Amniotic epithelial cell (primary cell): ENCODE measurements at regions not wholly inside any gene's neighbourhood (a gene's known extent, or its start where the extent isn't known, plus 50 kb on each side); places are given as distances from the start of the nearest gene placed in this dataset.
"Not testable (repeated sequence)": the region's sequence is repeated elsewhere in the genome, so short reads cannot be mapped to it uniquely, and the experiment has no call there.

Experiments
- DNase-seq: peaks from one replicate; pipeline ENCODE4 v3.0.0-alpha.2; 2010; ENCODE audit warnings: low read depth

DNA sequence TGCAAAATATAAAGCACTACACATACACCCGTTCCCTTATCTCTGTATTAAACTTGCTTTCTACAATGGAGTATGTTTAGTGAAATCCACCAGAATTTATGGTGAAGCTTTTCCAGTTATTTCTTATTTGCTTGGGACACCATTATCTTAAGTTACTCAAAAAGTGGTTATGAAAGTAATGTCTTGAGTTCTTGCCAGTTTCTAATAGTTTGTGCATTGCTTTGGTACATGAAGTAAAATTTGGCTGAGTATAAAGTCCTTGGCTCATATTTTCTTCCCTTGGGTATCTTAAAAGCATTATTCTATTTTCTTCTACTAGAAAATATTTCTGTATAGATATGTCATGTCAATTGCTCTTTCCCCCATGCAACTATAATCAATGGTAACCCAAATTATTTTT is 85.2 kb downstream of the POLR1F start:
- DNase-seq, result peak; percentile 60

DNA sequence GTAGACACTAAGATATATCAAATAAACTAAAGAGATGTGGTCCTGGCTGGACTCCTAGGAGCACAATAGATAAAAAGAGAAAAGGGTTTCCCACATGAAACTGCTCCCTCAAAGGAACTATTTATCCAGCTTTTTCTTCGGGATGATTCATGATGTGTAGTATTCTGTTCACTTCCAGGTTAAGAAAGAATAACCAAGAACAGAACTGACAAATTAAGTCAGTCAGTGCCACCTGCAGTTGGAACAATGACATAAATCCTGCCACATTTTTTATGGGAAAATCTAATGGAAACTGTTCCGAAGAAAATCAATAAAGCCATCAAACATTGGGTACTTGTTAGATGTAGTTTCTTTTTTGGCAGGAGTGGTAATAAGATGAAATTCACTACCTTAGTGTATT is 87.1 kb downstream of the POLR1F start:
- peak; percentile 39 for DNase-seq

DNA sequence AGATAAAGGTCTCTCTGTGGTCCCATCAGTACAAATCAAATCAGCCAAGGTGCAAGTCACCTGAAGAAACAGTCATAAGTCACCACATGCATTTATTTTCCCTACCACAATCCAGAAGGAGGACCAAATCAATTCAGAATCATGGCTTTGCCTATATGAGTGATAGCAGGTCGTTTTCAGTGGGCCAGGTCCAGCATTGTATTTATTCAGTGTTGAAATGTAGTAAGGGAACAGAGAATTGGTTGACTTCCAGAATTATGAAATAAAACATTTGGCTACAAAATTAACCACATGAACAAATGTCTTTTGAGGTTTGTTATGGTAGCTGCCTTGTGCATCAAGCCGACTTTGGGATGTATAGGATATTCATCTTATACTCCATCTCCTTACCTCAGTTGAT is 88.4 kb downstream of the POLR1F start:
- DNase-seq, result peak; percentile 26

DNA sequence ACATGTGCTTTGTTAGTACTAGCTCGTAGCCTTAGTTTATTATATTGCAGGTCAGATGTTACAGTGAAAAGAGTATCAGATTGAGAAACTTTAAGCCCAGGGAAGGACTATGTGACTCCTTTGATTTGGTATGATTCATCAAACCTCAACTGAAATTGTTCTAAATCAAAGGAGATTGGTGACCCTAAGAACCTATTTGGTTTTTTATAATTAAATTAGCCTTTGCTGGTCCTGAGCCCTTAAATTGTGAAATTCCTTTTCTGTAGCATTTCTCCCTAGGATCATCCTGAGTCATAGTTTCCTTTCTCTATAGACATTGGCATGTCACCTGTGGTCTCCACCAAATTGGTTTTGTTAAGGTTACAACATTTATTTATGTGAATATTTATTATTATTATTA is 89.7 kb downstream of the POLR1F start:
- DNase-seq, result peak; percentile 37

DNA sequence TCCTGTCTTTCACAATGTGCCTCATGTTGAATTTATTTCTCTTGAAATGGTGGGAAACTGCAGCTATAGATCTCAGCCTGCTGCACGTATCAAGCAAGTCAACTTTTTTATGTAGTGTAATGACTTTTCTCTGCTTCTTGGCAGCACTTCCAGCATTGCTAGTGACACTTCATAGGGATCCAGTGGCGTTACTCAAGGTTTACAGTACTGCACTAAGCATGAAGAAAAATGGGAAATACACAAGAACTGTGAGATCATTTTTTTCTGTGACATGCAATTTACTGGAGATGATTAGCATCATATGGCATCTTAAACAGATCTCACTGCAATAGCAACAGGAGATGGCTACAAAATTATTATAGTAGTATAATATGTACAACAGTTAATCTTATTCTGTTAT is 90.9 kb downstream of the POLR1F start:
- peak; percentile 13 for DNase-seq

DNA sequence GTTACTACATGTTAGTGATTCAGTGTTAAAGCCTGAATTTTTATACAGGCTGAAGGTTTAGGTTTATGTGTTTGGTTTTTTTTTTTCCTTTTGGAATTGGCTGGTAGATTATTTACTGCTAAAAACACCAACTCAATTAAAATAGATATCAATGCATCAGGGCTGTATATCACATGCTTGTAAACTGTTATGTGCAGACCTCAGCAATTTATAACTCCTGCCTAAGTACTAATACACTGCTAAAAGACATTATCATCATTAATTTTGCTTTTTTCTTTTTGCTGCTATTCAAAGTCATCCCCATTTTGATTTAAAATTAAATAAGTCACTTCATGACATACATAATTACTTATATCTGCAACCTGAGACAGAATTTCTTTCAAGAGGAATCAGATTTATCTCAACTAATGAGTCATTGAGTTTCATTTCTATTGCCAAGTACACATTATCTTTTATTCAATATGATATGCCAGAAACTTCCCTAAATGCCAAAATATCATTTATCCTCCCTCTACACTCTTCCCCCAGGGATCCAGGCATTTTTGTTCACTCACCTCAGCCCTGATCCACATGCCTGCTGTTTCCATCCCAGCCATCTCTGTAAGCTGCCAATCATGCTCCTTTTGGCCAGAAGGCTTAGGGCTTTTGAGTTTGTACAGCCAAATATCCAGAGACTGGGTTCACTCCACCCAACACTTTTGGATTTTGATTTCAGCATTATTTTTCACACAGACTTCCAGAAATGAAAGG is 98.5 kb downstream of the POLR1F start:
- DNase-seq, result peak; percentile 34

DNA sequence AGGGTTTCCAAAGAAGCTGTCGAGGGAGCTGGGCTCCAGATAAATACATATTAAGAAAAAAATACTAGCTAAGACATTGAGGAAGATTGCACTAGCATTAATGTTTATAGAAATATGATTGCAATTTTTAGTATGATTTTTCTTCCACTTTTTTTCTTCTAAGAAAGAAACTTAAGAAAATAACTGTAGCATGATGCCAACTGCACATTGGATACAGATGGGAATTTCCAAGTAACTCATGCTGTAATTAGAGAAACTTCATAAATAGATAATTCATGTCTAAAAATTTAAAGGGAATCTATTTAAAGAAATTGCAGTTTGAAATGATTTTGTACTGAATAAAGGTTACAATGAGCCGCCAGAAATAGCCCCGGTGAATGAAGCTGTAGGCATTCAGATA is 119.4 kb downstream of the POLR1F start:
- no peak for DNase-seq

DNA sequence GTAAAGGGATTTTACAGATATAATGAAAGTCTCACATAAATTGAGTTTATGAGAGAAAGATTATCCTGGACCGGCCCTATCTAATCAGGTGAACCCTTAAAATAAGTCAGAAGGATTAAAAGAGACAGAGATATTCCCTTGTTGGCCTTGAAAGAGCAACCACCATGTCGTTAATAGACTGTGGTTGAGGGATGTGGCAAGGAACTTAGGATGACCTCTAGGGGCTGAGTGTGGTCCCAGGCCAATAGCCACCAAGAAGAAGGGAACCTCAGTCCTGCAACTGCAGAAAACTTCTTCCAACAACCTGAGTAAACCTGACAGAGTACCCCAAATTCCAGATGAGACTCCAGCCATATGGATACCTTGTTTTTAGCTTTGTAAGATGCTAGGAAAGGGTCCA is 121.5 kb downstream of the POLR1F start:
- DNase-seq, result peak; percentile 52

DNA sequence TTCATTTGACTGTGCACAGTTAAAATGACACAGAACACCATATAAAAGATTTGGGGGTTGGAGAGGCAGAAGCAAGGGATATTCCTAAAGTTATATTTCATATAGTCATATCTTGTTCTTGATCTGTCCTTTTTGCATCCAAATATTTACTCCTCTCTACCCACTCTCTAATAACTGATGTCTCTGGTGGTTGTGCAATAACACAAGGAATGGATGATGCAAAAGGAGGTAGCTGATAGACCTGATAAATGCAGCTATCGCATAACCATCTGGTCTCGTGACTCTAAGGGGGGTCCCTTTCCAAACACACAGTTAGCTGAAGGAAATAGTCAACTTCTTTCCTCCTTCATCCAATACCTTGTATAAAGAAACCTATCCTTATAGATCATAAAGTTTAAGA is 123.1 kb downstream of the POLR1F start:
- DNase-seq, result peak; percentile 63

DNA sequence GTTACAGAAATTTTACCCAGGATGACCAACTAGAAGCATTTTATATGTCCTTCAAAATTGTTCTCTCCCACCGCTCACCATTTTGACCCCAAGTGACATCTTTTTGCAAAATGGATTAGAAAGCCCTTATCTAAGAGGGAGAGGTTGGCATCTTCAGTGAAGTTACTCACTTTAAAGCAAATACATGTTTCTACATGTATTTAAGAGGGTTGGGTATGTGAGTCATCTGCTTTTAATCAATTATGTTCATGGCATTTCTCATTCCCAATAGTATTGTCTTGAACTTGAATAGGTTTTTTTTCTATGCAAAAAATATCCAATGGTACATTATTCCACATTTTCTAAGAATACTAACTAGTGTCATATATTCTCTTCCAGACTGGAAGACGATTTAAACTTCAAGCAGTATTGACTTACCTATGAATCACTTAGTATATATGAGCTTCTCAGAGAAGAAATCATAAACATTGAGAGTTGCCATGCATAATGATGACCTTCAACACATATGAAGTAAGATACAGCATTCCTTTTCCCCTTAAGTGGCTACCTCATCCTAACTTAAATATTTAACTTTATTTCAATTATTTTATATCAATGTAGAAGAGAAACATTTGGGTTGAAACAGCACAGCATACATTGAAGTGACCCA is 132.8 kb downstream of the POLR1F start:
- DNase-seq, result no peak

DNA sequence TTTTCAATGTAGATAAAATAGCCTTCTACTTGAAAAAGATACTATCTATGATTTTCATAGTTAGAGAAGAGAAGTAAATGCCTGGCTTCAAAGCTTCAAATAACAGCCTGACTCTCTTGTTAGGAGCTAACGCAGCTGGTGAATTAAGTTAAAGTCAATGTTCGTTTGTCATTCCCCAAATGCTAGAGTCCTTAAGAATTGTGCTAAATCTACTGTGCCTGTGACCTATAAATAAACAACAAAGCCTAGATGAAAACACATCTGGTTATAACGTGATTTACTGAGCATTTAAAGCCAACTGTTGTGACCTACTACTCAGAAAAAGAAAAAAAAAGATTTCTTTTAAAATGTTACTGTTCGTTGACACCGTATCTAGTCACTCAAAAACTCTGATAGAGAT is 134.7 kb downstream of the POLR1F start:
- no peak for DNase-seq

DNA sequence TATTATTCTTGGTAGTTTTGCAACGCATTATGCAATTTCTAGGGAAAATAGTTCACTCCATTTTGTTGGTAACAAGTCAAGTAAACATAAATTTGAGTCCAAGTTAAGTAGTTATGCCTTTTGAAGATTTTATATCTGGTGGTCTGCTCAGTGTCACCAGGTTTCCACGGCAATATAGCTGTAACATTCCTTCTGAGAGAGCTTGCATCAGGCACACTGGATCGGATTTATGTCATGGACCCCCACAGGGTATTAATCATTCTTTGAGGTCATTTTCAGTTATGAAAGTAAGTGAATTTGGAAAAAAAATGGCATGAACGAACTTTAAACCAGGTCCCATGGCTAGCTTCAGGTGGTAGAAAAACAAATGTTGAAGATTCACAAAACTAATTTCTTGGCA is 136.3 kb downstream of the POLR1F start:
- DNase-seq, result peak; percentile 90

DNA sequence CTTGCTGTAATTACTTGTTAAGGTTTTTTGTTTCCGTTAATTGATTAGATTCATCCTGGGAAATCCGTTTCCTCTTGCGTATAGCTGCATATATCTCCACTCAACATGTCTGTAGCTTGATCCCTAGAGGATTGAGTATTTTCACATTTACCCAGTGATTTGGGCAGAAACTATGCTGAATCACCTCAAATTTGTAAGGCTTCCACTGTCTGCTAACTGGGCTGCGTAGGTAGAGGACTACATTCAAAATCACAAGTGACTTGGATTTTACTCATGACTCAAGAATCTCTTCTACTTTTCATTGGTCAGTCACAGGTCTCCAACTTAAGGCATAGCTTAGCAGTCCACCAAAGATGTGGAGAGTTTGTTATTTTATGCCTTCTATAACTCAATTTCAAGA is 141.8 kb downstream of the POLR1F start:
- no peak for DNase-seq

DNA sequence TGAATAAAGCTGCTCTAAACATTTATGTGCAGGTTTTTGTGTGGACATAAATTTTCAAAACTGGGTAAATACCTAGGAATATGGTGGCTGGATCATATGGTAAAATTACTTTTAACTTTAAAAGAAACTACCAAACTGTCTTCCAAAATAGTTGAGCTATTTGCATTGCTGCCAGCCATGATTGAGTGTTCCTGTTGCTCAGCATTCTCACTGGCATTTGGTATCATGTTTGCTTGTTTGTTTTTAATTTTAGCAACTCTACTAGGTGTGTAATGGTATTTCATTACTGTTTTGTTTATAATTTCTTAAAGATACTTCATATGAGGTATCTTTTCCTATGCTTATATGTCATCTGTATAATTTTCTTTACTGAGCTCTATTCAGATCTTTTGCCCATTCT is 143.2 kb downstream of the POLR1F start:
- no peak for DNase-seq

DNA sequence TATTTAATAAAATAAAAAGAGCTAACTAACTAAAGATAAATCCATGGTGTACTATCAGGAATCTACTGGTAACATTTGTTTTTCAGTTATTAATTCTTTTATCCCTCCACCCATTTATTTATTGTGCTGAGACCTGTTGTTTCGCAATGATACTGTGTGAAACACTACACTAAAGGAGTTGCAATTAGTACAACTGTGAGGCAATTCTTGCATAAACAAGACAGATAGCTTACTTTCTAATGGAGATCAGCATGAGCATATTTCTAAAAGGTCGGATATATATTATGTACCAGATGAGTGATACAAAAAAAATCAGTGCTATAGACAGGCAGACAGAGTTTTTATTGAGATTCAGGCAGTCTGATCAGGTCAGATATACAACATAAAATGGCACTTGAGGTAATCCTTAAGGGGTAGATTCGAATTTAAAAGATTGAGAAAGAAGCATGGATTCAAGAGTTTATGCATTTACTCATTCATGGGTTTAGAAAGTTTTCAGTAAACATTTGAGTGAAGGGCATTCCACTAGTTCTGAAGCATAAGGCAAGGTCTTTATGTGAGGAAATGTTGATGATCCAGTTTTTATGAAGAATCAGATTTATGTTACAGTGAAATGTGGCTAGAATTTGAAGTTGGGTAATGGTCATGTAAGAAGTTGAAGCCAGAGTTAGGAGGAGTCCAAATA is 147.6 kb downstream of the POLR1F start:
- peak; percentile 95 for DNase-seq

DNA sequence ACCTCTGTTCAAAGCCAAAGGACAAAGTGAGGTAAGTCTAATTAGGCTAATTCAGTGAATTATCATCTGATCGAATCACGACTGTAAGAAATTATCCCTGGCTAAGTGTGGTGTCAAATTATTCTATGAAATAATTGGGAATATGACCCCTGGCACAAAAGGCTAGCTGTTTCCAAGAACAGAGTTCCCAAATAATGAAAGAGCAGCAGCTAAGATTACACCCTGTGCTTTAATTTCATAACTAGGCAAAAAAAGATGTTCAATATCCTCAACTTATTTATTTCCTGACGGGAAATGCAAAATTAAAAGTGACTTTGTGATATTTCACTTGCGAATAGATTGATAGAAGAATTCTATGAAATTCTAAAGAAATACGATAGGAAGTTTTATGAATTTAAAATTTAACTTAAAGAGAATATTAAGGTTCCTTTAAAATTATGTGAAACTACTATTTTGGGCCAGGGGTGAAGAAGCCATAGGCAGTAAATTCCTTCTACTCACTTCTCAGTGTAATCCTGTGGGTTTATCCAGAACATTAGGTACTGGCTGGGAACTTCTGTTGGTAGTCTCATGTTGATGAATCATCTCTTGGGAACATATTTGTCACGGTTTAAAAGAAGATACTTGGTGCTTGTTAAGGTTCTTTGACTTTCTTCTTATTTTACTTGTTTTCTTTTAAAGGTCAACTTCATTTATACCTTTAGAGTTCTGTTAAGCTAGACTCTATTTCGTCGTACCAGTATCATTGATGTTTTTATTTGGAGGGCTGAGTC is 148.5 kb downstream of the POLR1F start:
- DNase-seq, result peak; percentile 98

DNA sequence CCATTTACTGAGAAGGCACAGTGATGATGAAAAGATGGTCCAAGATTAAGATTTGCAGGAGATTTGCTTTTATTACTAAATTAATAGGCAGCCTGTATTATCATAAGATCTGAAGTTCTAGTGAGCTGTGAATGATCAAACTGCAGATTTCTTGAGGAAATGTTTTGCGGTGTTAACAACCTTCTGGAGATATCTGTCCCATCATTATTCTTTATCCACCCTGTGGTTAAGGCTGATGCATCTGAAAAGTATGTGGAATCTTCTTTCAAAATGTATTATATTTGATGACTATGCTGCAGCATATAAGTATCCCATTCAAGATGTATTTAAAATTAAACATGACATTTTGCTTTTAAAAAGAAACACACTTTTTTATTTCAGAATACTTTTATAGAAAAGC is 150.3 kb downstream of the POLR1F start:
- DNase-seq, result peak; percentile 93

DNA sequence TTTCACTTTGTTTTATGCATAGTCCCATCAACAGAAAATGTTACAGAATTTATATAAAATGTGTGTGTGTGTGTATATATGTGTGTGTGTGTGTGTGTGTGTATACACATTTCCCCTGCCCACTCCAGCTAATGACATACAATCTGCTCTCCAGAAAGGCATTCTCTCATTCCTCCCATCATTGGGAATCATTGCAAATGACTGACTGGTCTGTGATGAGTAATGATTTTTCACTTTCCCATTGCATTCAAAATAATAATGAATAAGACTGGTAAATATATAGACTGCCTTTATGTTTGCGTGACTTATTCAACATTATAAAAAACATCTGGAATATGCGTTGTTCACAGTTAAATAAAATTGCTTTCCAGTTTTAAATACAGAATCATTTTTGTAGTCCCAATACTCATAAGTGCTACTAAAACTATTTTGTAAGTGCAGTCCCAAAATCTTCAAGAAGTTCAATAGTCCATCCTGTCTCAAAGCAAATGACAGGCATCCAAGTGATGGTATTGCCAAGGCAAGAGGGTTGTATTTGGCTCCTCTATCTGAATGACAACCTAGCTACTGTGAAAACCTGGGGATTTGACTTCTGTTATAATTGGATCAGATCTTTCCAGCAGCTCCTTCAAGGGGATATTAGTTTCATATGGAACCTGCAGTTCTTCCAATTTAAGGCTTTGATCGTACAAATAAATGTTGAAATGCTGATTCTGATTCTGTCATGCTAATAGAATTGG is 150.9 kb downstream of the POLR1F start:
- DNase-seq, result no peak

DNA sequence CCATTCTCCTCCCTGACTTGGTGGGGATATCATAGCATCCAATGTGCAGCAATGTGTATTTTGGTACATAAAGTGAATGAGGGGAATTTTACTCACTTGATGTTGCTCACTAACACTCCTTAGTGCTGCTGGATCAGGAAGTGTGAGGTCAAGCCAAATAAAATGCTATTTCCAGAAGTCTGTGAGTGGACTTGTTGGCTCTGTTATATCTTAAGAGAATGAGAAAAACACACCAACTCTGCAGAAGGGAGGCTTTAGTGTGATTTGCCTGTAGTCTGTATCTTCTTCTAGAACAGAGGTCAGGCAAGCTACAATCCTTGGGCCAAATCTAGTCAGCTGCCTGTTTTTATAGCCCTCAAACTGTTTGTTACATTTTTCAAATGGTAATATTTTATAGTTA is 154.3 kb downstream of the POLR1F start:
- no peak for DNase-seq

DNA sequence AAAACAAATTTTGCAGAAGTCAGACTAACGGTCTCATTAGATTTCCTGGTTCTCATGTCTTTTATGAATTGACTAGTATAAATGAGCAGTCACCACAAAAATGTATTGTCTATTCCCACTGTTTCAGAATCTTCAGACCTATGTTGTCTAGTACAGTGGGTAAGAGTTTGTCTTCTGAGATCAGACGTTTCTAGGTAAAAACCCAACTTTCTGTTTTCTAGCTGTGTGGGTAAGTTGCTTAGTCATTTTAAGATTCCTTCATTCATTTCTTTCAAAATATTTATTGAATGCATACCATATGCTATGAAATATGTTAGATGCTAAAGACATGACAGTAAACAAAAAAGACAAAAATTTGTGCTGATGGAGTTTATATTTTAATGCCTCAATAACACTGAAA is 156.3 kb downstream of the POLR1F start:
- DNase-seq, result peak; percentile 51

DNA sequence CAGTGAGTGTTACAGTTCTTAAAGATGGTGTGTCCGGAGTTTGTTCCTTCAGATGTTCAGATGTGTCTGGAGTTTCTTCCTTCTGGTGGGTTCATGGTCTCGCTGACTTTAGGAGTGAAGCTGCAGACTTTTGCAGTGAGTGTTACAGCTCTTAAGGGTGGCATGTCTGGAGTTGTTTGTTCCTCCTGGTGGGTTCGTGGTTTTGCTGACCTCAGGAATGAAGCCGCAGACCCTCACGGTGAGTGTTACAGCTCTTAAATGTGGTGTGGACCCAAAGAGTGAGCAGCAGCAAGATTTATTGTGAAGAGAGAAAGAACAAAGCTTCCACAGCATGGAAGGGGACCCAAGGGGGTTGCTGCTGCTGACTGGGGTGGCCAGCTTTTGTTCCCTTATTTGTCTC is 159.6 kb downstream of the POLR1F start:
- not testable (repeated sequence) for DNase-seq

DNA sequence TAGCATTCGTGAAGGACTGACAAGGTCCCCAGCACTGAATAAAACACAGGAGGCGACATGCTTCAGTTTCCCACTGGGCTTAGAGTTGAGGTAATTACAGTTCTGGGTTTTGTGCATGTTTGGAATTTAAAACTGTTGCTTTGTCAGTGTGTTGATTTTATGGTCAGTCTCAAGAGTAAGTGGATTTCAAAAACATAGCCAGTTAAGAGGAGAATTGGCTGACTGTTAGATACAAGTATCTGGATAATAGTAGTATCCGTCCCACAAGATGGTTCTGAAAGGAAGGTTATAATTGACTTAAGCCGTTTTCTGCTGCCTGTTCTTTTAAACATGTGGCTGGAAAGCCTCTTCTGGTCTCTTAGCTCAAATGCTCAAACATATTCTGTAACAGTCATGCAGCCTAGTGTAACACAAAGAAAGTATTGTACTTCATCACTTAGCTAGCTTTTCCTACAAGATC is 170.9 kb downstream of the POLR1F start:
- peak; percentile 42 for DNase-seq
